Hepatocyte (in vitro differentiated cells): ENCODE measurements at regions not wholly inside any gene's neighbourhood (a gene's known extent, or its start where the extent isn't known, plus 50 kb on each side); places are given as distances from the start of the nearest gene placed in this dataset.

ENCODE experiments used
- EZH2 ChIP-seq: fragments of 200-600 bp; sonication (generic); IDR thresholded peaks from 2 replicates; pipeline ENCODE4 v1.6.1; 2016; ENCODE audit warnings: antibody characterized with exemption, mild to moderate bottlenecking, borderline replicate concordance
- EZH2phosphoT487 ChIP-seq: fragments of 200-600 bp; sonication (generic); IDR thresholded peaks from one replicate; pipeline ENCODE4 v1.6.1; 2018; ENCODE audit warnings: antibody characterized with exemption, mild to moderate bottlenecking, low read depth, moderate library complexity; ENCODE audit not compliant: unreplicated experiment, severe bottlenecking
- TF ChIP-seq, protein P1 (sequence below): fragments of 200-600 bp; sonication (generic); IDR thresholded peaks from 2 replicates; pipeline ENCODE4 v1.5.1; 2016; ENCODE audit warnings: antibody characterized with exemption, mild to moderate bottlenecking; ENCODE audit not compliant: poor library complexity

DNA sequence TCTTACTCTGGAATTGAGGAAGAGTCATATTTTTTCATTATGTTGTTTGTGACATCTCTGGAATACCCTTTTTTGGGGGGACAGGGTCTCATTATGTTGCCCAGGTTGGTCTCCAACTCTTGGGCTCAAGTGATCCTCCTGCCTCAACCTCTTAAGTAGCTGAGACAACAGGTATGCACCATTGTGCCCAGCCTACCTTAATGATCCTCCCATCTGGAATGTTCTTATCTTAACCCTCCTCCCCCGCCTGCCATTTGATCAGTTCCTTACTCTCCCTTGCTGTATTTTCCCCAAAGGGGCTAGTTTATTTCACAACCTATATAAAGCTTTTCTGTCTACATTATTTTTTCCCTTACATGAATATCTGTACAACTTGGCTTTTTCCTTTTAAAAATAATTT lies 594.7 kb downstream of the METTL15 start:
- TF ChIP-seq, protein P1, sequence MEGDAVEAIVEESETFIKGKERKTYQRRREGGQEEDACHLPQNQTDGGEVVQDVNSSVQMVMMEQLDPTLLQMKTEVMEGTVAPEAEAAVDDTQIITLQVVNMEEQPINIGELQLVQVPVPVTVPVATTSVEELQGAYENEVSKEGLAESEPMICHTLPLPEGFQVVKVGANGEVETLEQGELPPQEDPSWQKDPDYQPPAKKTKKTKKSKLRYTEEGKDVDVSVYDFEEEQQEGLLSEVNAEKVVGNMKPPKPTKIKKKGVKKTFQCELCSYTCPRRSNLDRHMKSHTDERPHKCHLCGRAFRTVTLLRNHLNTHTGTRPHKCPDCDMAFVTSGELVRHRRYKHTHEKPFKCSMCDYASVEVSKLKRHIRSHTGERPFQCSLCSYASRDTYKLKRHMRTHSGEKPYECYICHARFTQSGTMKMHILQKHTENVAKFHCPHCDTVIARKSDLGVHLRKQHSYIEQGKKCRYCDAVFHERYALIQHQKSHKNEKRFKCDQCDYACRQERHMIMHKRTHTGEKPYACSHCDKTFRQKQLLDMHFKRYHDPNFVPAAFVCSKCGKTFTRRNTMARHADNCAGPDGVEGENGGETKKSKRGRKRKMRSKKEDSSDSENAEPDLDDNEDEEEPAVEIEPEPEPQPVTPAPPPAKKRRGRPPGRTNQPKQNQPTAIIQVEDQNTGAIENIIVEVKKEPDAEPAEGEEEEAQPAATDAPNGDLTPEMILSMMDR = no peak
- no peak for TF ChIP-seq EZH2
- no peak for TF ChIP-seq EZH2phosphoT487
